ENCODE measurements at regions not wholly inside any gene's neighbourhood (a gene's known extent, or its start where the extent isn't known, plus 50 kb on each side); places are given as distances from the start of the nearest gene placed in this dataset.

DNA sequence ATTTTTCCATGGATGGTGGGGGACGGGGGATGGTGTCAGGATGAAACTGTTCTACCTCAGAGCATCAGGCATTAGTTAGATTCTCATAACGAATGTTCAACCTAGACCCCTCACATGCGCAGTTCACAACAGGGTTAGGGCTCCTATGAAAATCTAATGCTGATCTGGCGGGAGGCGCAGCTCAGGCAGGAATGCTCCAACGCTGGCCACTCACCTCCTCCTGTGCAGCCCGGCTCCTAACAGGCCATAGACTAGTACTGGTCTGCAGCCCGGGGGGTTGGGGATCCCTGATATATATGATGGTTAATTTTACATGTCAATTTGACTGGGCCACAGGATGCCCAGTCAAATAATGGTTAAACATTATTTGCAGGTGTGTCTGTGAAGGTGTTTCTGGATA, 199.0 kb upstream of the NR4A3 start:
- no peak for DNase-seq
- peaks cover 12% of the 10 kb centered on the region for H3K27me3 Mint-ChIP-seq (ENCODE audit: low read depth)
- H3K4me3 Mint-ChIP-seq = no peak overlapping the region
- H3K36me3 Mint-ChIP-seq (ENCODE audit: low read depth) = no peaks in the 10 kb centered on the region
- H3K27ac Mint-ChIP-seq = no peak overlapping the region
- POLR2A ChIA-PET = no interaction called here
- ATAC-seq = no peak
- no peaks in the 10 kb centered on the region for H3K9me3 Mint-ChIP-seq (ENCODE audit: insufficient read depth)
- H3K4me1 Mint-ChIP-seq (ENCODE audit: low read depth) = no peaks in the 10 kb centered on the region
- CTCF ChIA-PET = no interaction called here

- Mint-ChIP-seq H3K36me3 (ENCODE audit: low read depth) (no peaks in the 10 kb centered on the region), H3K4me1 (ENCODE audit: low read depth) (no peaks in the 10 kb centered on the region), H3K4me3 (no peak overlapping the region), H3K27me3 (ENCODE audit: low read depth) (peaks cover 12% of the 10 kb centered on the region), H3K27ac (no peak overlapping the region), H3K9me3 (ENCODE audit: insufficient read depth) (no peaks in the 10 kb centered on the region)
- CTCF ChIA-PET = no interaction called here
- POLR2A ChIA-PET = no interaction called here
- ATAC-seq (no peak), DNase-seq (no peak)
These were observed 197.8 kb upstream of the NR4A3 start for GRCh38 chr9:99623780-99624364.

GRCh38 chr9:99624499-99625233, 197.0 kb upstream of the NR4A3 start:
- H3K36me3 Mint-ChIP-seq (ENCODE audit: low read depth) = no peaks in the 10 kb centered on the region
- ATAC-seq (no peak), DNase-seq (no peak)
- no peaks in the 10 kb centered on the region for H3K9me3 Mint-ChIP-seq (ENCODE audit: insufficient read depth)
- ChIA-PET CTCF (no interaction called here), POLR2A (no interaction called here)
- no peaks in the 10 kb centered on the region for H3K4me1 Mint-ChIP-seq (ENCODE audit: low read depth)
- H3K27me3 Mint-ChIP-seq (ENCODE audit: low read depth) = peaks cover 12% of the 10 kb centered on the region
- H3K4me3 Mint-ChIP-seq = no peak overlapping the region
- H3K27ac Mint-ChIP-seq = no peak overlapping the region

GRCh38 chr9:99626426-99626825, 195.3 kb upstream of the NR4A3 start:
- Mint-ChIP-seq H3K27ac (no peak overlapping the region), H3K27me3 (ENCODE audit: low read depth) (peaks cover 10% of the 10 kb centered on the region), H3K4me3 (no peak overlapping the region), H3K9me3 (ENCODE audit: insufficient read depth) (no peaks in the 10 kb centered on the region), H3K36me3 (ENCODE audit: low read depth) (no peaks in the 10 kb centered on the region), H3K4me1 (ENCODE audit: low read depth) (no peaks in the 10 kb centered on the region)
- no peak for ATAC-seq
- ChIA-PET POLR2A (no interaction called here), CTCF (no interaction called here)
- no peak for DNase-seq

- Mint-ChIP-seq H3K4me1 (ENCODE audit: low read depth) (no peaks in the 10 kb centered on the region), H3K27ac (no peak overlapping the region), H3K36me3 (ENCODE audit: low read depth) (no peaks in the 10 kb centered on the region), H3K27me3 (ENCODE audit: low read depth) (peaks cover 10% of the 10 kb centered on the region), H3K4me3 (no peak overlapping the region), H3K9me3 (ENCODE audit: insufficient read depth) (no peaks in the 10 kb centered on the region)
- ChIA-PET POLR2A (no interaction called here), CTCF (no interaction called here)
- ATAC-seq (no peak), DNase-seq (no peak)
These were observed 193.4 kb upstream of the NR4A3 start for GRCh38 chr9:99628285-99628684.

GRCh38 chr9:99628849-99629620, 192.7 kb upstream of the NR4A3 start:
- ChIA-PET POLR2A (no interaction called here), CTCF (no interaction called here)
- ATAC-seq = no peak

GRCh38 chr9:99632349-99633038, 189.2 kb upstream of the NR4A3 start:
- ChIA-PET POLR2A (no interaction called here), CTCF (no interaction called here)
- Mint-ChIP-seq H3K27ac (no peak overlapping the region), H3K4me1 (ENCODE audit: low read depth) (no peaks in the 10 kb centered on the region), H3K4me3 (no peak overlapping the region), H3K9me3 (ENCODE audit: insufficient read depth) (no peaks in the 10 kb centered on the region), H3K36me3 (ENCODE audit: low read depth) (no peaks in the 10 kb centered on the region), H3K27me3 (ENCODE audit: low read depth) (peaks cover 10% of the 10 kb centered on the region)
- ATAC-seq (no peak), DNase-seq (no peak)

More at GRCh38 chr9:99628849-99629620, 192.7 kb upstream of the NR4A3 start:
- Mint-ChIP-seq H3K27ac (no peak overlapping the region), H3K4me1 (ENCODE audit: low read depth) (no peaks in the 10 kb centered on the region), H3K4me3 (no peak overlapping the region), H3K27me3 (ENCODE audit: low read depth) (peaks cover 10% of the 10 kb centered on the region), H3K36me3 (ENCODE audit: low read depth) (no peaks in the 10 kb centered on the region), H3K9me3 (ENCODE audit: insufficient read depth) (no peaks in the 10 kb centered on the region)
- no peak for DNase-seq

DNA sequence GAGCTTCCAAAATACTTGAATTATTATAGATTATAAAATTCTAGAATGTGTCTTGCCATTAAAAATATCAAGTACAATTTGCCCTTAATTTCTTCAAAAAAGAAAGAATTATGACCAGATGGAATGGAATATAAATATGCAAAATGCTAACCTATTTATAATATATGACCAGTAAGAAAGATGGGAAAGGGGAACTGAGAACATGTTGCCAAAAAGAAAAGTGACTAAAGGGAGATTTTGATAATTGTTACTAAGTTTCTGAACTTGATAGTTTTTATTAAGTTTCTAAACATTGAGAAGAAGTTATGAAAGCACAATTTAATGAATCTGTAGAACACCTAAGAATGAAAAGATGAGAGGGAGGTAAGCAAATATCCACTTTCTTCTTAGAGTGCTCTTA, 188.4 kb upstream of the NR4A3 start:
- Mint-ChIP-seq H3K27ac (no peak overlapping the region), H3K4me1 (ENCODE audit: low read depth) (no peaks in the 10 kb centered on the region), H3K36me3 (ENCODE audit: low read depth) (no peaks in the 10 kb centered on the region), H3K4me3 (no peak overlapping the region), H3K27me3 (ENCODE audit: low read depth) (peaks cover 9% of the 10 kb centered on the region), H3K9me3 (ENCODE audit: insufficient read depth) (no peaks in the 10 kb centered on the region)
- no peak for DNase-seq
- CTCF ChIA-PET = no interaction called here
- ATAC-seq = no peak
- POLR2A ChIA-PET = no interaction called here

DNA sequence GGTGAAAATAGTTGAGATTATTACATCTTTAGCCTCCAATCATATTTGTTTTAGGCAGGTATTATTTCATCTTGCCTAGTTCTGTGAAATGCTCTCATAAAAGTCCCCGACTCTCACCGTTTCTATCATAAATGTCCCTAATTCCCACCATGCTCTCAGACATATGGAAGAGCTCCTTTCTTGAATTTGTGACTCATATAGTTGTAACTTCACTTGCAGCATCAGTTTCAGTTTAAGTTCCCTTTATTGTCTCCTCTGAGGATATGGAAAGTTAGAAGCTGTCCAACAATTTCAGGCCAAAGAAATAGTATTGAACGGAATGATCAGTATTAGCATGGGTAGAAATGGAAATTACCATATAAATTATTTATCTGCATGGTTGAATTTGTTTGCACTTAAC, 187.5 kb upstream of the NR4A3 start:
- CTCF ChIA-PET = no interaction called here
- no peaks in the 10 kb centered on the region for H3K36me3 Mint-ChIP-seq (ENCODE audit: low read depth)
- no peak overlapping the region for H3K4me3 Mint-ChIP-seq
- no peak overlapping the region for H3K27ac Mint-ChIP-seq
- H3K27me3 Mint-ChIP-seq (ENCODE audit: low read depth) = peaks cover 13% of the 10 kb centered on the region
- H3K4me1 Mint-ChIP-seq (ENCODE audit: low read depth) = no peaks in the 10 kb centered on the region
- no peak for ATAC-seq
- DNase-seq = no peak
- H3K9me3 Mint-ChIP-seq (ENCODE audit: insufficient read depth) = no peaks in the 10 kb centered on the region
- POLR2A ChIA-PET = no interaction called here

- Mint-ChIP-seq H3K4me3 (no peak overlapping the region), H3K27me3 (ENCODE audit: low read depth) (peaks cover 13% of the 10 kb centered on the region), H3K27ac (no peak overlapping the region), H3K36me3 (ENCODE audit: low read depth) (no peaks in the 10 kb centered on the region), H3K4me1 (ENCODE audit: low read depth) (no peaks in the 10 kb centered on the region), H3K9me3 (ENCODE audit: insufficient read depth) (no peaks in the 10 kb centered on the region)
- DNase-seq (no peak), ATAC-seq (no peak)
- POLR2A ChIA-PET = no interaction called here
- CTCF ChIA-PET = no interaction called here
These were observed 186.7 kb upstream of the NR4A3 start for GRCh38 chr9:99635032-99635431.

DNA sequence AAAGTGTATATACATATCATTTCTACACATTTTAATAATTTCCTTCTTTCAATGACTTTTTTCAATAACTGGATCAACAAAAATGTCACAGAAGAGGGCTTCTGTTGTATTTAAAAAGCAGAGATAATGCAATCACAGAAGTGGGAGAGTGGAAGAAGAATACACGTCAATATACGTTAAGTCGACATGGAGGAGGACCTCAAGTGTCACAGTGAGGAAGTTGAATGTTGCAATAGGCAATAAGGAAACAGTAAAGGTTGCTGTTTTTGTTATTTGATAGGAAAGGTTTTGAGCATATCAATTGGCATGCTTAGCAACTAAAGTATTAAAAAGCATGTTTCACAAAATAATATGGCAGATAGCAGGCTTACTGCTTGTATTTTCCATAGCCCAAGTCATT, 184.0 kb upstream of the NR4A3 start:
- no peaks in the 10 kb centered on the region for H3K36me3 Mint-ChIP-seq (ENCODE audit: low read depth)
- ChIA-PET POLR2A (no interaction called here), CTCF (no interaction called here)
- no peaks in the 10 kb centered on the region for H3K4me1 Mint-ChIP-seq (ENCODE audit: low read depth)
- peaks cover 13% of the 10 kb centered on the region for H3K27me3 Mint-ChIP-seq (ENCODE audit: low read depth)
- no peak for ATAC-seq
- H3K9me3 Mint-ChIP-seq (ENCODE audit: insufficient read depth) = peaks cover 6% of the 10 kb centered on the region
- no peak overlapping the region for H3K27ac Mint-ChIP-seq
- no peak for DNase-seq
- H3K4me3 Mint-ChIP-seq = no peak overlapping the region

DNA sequence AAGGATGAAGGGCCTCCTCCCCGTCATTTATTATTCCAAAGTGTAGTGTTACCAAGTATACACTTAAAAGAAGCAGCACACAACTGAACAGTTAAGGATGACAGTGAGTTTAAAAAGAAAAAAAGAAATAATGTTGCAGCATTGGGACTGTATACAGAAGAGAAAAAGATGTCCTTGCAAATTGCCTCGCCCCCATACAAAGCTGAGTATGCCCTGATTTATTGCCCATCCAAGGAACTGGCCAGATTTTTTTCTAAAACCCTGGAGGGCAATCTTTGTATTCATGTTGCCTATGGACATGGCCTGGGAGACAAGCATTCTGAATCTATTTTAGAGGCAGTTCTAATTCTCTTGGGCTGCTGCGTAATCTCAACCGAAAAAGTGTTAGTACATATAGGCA, 182.7 kb upstream of the NR4A3 start:
- DNase-seq (no peak), ATAC-seq (no peak)
- Mint-ChIP-seq H3K4me1 (ENCODE audit: low read depth) (no peaks in the 10 kb centered on the region), H3K27ac (no peak overlapping the region), H3K27me3 (ENCODE audit: low read depth) (peaks cover 16% of the 10 kb centered on the region), H3K4me3 (no peak overlapping the region), H3K36me3 (ENCODE audit: low read depth) (no peaks in the 10 kb centered on the region), H3K9me3 (ENCODE audit: insufficient read depth) (peaks cover 6% of the 10 kb centered on the region)
- ChIA-PET POLR2A (no interaction called here), CTCF (no interaction called here)

Measured in activated CD8-positive, alpha-beta T cell treated with anti-CD3 and anti-CD28 coated beads, Interleukin-2, amount 10 ng/mL, durations not matched to agents 7 days and 5 days (primary cell).